Activated effector memory CD4-positive, alpha-beta T cell treated with anti-CD3 and anti-CD28 coated beads, Interleukin-2, amount 50 U/mL, for 16 hours (primary cell): ENCODE measurements at regions not wholly inside any gene's neighbourhood (a gene's known extent, or its start where the extent isn't known, plus 50 kb on each side); places are given as distances from the start of the nearest gene placed in this dataset.
"Not testable (repeated sequence)": the region's sequence is repeated elsewhere in the genome, so short reads cannot be mapped to it uniquely, and the experiment has no call there.

Source experiments
- DNase-seq: peaks from one replicate; pipeline ENCODE4 v3.0.0-alpha.2; 2020

DNA sequence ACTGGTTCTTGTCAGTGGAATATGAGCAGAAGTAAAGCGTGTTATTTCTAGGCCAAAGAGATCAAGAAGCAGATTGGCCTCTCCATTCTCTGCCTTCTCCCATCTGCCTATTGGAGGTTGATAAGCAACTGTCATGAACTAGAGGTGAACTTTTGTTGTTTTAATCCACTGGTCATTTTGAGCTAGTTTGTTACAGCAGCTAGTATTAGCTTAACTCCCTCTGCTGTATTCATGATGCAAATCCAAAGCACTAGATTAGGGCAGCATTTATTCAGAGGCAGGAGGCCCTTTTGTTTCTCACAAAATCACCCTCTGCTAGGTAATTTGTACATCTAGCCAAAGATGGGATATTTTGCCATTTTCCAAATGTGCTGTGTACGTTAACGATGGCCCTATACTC, 97.3 kb upstream of the DPT start:
- DNase-seq: no peak

DNA sequence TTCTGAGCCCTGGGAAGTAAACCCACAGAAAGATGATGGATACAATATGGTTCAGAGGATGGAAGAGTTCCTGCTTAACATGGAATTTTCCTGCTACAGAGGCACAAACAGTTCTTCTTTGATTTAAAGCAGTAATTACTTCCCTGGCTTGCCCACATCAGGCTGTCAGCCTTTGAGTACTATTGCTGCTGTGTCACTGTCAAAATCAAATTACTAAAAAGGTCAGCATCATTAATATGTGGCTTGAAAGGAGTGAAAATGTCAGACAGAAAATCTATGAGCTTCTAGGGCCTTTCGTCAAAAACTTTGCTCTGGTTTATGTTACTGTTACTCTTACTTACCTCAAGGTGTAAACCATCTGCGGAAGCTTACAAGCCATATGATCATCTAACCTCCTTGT, 98.6 kb upstream of the DPT start:
- no peak for DNase-seq

DNA sequence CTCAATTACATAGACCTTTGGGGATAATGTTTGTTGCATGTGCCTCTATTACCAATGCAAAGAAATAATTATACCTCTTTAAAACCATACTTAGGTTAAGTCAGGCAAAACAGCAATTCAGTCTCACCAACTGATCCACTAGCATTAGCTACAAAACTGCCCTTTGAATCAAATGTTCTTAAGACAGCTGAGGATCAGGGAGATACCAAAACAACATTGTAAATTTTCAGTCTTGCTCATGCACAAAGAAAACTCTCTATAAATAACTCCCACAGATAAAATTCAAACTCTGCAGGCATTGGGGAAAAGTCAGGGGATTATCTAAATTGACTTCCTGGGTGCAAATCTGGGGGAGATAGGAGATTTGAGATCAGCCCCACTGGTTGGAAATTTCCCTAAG, 100.9 kb upstream of the DPT start:
- DNase-seq: no peak

DNA sequence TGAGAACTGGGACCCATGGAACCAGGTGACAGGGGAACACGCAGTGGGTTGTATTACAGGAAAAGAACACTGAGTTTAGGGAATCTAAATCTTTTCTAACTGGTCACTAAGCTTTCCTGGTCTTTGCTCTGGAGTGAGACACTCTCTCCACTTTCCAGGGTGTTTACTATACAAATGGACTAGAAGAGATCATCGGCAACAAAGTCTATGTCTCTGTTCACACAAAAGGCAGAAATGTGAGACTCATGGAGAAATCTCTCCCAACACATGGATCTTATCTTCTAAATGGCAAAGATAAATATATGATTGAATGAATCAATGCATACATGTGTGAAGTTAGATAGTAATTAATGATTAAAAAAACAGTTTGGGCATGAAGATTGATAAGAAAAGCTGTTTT, 101.6 kb upstream of the DPT start:
- DNase-seq: no peak

DNA sequence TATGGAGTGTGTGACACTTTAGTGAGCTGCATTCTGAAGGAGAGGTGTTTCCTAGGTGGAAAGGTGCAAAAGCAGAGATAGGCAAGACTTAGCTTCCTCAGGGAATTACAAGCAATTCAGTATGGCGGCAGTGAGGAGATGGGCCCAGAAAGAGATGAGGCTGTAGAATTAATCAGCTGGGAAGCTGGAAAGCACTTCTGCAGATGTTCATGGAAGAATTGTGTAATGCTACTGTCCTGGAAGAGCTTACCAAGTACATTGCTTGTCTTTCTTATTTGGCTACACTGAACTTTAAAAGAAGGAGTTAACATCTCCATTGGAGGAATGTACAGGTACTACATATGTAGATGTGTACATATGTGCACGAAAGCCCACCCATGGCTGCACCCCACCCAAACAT, 103.7 kb upstream of the DPT start:
- no peak for DNase-seq

DNA sequence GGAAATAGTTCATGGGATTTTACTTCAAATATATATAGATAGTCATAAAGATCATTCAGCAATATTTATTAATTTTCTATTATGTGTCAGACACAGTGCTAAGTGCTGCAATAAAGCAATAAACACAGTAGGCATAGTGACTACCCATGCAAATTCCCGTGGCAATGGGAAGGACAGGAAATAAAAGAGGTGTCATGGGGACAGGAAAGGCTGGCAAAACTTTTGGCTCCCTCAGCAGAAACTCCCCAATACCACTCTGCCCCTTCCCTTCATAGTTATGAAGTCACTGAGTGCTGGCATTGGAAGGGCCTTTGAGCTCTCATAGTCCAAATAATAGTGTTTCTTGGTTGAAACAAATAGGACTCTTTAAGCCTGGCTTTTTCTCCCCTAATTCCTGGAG, 104.4 kb upstream of the DPT start:
- DNase-seq: no peak

DNA sequence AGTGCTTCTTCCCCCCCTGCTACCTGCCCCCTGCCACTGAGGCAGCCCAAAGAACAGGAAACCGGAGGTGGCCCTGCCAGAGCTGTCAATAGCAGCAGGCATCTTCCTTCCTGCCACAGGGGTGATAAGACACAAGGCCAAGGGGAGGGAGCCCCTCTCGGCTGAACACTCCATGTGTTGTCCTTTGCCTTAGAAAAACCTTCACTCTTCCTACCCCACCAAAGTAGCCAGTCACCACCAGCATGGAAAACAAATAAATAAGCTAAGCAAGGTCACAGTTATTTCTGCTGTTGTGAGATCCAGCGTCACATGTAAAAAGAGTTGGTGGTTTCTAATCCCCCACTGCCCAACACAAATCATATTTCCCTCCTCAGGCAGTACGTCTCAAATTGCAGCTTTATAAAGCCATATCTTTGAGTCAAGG, 104.8 kb upstream of the DPT start:
- no peak for DNase-seq

DNA sequence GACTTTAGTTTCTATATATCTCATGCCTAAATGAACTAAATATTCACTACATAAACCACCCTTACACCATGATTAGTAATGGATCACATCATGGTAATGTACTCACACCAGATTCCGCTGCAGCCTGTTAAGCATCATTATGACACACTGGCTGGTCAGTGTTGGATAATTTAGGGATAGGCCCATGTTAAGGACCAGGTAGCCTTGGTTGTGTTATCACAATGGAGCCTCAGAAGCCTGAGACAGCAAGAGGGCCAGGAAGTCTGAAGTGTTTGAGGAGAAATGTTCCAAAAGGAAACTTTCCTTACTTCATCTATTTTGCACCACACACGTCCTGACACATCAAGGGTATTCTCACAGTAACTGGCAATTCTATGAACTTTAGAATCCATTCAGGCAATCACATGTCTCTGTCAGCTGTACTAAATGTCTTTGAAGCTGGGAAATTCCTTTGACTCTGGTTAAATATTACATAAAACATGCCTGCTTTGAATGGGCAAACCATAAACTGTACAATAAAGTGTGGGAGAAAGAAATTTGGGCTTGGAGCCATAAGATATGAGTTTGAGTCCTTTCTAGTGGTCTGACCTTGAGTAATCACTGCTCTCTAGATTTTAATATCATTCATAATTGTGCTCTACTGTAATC, 105.3 kb upstream of the DPT start:
- no peak for DNase-seq

DNA sequence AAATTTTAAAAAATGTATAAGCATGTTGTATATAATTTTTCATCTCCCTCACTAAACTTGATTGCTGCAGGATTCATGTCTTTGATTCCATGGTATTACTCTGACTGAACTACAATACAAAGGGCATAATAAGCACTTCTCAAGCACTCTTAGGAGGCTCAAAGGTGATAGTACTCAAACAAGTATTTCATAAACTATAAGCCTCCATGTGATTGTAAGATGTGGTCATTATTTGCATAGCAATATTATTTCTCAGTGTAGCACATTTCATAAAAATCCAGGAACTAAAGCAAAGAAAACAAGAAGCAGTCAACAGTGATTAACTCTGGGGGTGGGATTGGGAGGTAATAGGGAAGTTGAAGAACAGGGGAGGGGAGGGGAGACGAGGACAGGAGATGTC, 106.2 kb upstream of the DPT start:
- DNase-seq: no peak

DNA sequence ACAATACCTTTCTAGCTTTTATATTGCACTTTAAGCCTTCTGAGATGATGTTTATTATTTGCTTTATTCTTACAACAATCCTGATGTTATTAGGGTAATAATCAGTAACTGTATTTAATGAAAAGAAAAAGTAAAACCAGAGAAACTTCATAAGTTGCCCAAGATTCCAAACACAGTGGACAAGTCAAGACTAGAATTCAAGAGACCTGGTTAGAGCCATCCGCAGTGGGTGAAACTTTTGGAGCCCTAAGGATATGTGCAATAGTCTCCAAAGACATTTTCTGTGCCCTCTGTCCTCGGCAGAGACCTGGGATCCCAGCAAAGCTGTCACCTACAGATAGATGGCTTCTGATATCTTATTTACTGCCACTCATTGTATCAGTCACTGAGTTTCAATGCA, 106.8 kb upstream of the DPT start:
- DNase-seq: no peak

DNA sequence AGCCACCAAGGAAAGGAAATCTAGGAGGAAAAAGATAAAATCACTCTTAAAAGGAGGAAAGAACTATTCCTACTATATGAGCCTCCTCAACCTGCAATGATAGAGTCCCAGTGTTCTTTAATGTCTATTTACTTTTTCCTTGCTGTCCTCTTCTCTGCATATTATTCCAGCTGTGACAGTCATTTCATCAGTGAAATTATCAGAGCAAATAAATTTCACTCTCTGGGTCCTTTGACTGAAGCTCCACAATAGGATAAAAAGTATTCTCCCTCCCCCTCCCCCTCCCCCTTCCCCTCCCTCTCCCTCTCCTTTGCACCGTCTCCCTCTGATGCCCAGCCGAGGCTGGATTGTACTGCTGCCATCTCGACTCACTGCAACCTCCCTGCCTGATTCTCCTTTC, 107.5 kb upstream of the DPT start:
- DNase-seq: no peak

DNA sequence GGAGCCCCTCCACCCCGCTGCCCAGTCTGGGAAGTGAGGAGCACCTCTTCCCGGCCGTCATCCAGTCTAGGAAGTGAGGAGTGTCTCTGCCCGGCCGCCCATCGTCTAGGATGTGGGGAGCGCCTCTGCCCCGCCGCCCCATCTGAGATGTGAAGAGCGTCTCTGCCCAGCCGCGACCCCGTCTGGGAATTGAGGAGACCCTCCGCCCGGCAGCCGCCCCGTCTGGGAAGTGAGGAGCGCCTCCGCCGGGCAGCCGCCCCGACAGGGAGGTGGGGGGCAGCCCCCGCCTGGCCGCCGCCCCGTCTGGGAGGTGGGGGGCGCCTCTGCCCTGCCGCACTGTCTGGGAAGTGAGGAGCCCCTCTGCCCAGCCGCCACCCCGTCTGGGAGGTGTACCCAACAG, 108.2 kb upstream of the DPT start:
- not testable (repeated sequence) for DNase-seq

DNA sequence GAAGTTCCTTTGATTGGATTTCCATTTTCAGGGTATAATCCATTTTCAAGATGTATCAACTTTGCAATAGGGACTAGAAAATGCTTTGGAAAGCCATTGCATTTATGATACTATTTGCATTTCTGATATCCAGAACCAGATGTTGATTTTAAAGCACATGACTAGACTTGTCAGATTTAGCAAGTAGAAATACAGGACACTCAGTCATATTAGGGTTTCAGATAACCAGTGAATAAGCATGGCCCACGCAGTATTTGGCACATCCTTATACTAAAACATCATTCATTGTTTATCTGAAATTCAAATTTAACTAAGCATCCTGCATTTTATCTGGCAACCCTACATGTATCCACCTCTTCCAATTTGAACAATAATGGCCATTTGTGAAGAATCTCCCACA, 113.3 kb upstream of the DPT start:
- DNase-seq: no peak

DNA sequence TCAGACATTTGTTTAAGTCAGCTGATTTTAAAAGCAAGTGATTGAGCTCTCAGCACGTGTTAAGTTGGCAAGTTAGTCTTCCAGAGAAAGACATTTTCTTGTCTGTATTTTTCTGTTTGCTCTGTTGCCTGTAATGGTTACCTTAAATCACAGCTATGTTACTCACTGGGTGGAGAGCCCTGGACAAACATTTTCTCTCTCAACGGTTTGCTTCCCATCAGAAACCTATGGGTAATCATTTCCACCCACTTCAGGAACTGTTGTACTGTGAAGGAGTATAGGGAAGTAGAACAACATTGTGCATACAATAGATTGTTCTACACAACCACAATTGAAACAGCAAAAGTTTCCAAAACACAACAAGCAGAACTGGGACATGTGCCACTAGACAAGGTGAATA, 113.9 kb upstream of the DPT start:
- no peak for DNase-seq

DNA sequence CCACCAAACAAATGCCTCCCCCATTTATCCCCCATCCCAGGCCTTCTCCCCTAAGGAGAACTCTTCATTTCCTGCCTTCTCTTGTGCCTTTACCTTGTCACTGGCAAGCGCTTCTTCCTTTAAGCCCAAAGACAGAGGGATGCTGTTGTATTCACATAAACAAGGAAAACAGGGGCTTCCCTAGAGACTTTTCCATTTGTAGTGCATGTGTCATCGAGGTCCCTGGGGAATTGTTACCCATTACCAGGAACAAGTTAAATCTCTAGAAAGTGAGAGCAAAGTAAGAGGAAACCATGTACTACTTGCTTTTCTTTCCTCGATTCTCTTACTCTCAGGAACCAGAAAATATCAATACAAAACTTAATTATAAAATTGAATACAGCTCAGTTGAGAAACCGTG, 114.4 kb upstream of the DPT start:
- no peak for DNase-seq

DNA sequence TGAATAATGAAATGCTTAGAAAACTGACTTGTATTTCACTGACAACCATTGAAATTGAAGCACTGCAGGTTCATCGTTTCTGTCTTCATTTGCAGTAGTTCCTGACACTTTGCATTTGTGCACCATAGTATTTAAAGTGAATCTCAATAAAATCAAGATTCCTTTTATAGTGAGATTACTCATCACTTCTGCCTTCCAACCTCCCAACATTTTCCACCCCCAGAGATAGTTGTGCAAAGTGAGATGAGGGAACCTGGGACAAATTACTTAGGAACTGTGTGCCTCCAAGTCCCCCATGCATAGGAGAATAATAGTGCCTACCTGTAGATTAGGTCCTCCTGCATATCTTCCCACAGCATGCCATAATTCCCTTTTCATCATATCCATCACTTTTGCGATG, 114.9 kb upstream of the DPT start:
- DNase-seq: no peak

DNA sequence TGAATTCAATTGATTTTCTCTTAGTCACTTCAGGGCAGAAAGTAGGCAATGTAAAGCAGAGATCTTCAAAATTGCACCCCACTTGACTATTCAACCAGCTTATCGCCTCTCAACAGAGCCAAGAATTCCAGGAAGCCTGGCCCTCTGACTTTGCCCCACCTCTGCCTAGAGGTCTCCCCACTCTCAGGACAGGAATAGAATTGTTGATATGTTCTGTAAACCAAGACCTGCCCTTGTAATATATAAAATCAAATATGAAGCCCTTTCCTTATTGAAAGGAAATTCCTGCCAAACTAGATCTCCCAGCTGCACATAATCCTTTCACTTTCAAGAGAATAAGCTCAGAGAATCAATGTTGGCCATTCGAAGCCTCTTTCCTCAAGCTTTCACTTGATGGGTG, 116.1 kb upstream of the DPT start:
- no peak for DNase-seq

DNA sequence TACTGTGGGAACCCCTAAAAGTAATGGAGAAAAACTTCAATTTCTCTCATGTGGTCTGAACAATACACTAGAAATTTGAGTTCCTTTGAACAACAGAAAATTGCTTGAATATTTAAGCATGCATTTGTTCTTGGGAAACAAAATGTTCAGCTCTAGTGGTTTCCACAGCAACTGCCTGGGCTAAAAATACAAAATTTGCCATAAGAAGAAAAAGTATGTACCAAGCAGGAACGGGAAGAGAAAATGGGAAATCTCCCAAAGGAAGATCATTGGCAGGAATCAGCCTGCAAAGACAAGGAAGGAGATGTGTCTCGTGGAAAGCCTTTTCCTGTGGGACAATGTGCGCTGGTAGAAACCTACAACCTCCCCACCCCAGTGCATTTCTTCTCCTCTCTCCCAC, 119.0 kb upstream of the DPT start:
- no peak for DNase-seq

DNA sequence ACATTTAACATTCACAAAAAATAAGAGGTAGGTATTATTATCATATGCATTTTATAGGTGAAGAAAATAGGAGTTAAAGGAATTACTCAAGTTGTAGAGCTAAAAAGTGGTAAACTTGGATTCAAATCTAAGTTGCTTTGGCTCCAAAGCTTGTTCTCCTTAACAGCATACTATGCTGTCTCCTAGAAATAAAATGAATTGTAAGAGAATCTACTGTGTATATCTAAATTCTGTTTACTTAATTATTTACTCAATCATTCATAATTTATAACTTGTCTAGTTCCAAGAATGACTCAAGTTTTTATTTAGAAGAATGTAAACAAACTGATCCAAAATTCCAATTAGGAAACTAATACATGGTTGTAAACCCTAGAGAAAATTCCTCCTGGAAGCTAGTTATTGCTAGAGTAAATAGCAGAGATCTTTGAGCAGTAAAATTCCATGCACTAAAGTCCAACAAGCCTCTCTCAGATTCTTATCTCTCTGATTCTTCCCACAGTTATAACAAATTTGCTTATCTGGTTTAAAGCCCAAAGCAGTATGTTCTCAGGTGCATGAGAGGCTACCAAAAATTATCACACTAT, 132.5 kb upstream of the DPT start:
- DNase-seq: no peak

DNA sequence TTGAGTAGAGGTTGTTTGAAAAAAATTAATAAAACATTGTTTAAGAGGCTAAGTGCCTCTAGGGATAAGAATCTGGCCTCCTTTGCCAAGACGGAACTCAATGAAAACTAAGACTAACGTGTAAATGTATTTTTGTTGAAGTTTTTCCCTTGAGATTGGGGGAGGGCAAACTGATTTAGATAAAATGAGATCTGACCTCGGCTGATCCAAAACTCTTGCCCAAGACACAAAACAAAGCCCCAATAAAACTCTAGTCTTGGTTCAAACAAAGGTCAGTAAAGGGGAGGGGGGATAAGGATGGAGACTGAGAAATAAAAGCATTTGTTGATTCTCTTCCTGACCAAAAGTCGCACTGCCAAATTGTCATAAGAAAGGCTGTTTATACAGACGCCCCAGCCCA, 134.8 kb upstream of the DPT start:
- no peak for DNase-seq

DNA sequence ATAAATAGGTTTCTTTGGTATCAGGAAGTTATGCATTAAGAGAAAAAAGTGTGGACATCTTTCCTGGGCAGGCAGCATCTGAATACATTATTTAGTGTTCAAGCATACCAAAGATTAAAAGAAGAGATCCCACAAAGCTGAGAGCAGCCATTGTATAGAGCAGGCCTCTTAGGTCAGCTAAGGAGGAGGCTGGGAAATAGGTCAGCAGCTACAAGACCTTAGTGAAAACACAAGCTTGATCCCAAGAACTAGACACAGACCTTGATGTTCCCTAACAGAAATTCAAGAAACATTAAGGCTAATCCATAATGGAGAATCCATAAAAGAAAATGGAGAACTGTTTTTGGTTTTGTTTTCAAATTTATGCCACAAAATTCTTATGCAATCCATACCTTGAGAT, 135.3 kb upstream of the DPT start:
- DNase-seq: no peak

DNA sequence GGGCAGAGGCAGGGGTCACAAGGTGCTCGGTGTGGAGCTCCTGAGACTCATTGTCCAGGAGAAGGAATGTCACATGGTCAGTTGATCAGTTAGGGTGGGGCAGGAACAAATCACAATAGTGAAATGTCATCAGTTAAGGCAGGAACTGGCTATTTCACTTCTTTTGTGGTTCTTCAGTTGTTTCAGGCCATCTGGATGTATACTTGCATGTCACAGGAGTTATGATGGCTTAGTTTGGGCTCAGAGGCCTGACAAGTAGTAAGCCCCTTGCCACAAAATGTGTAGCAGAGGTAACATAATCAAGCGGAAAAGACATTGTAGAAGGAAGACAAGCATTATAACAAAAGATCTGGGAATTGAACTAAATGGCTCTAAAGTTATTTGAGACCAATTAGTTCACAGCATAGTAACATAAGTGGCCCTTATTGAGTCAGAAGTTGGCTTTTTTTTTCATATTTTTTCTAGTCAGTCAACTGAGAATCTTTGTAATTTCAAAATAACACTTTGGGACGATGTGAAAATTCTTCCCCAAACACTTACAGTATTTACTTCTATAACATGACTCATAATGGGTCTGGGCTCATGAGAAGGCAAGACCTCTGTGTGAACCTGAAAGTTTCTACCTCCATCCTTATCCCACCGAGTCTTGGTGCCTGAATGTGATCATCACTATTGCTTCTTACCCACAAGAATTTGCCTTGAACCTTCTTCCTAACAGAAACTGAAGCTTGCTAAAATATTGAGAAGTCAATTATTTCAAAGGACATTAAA, 137.0 kb upstream of the DPT start:
- no peak for DNase-seq

DNA sequence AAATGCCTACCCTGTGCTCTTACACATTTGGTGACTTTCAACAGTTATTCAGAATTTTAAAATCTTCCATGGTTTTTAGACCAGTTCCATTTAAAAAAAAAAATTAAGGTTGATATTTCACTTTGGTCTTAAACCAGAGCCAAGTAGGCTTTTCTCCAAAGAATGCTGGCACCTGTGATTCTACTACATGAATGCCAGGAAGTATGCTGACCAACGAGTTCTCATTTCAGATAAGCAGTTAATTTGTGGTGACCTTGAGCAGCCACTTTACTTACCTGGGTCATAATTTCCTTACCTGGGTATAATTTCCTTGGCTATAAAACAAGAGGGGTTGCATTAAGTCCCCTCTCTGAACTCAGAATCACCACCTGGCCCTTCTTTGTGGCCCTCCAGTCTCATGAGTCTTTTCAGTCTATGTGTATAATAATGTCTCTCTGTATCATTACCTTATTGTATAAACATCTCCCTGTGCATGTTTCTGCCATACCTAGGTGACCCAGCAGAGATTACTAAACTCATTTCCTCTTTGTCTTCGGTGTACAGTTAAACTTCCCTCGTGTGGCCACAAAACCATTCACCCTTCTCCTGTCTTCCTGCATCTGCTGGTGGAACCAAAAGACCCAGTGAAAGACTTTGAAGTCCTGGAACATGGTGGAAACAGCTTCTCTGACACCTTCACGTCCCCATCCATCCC, 139.1 kb upstream of the DPT start:
- no peak for DNase-seq

DNA sequence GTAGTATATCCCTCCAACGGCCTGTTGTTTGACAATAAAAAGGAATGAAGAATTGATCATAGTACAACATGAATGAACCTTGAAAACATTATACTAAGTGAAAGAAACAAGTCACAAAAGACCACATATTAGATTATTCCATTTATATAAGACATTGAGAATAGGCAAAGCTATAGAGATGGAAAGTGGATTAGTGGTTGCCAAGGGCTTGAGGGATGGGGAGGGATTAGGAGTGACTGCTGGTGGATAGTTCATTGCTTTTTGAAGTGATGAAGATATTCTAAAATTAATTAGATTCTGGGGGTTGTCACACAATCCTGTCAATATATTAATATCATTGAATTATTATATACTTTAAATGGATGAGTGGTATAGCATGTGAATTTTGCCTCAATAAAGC, 142.5 kb upstream of the DPT start:
- DNase-seq: no peak
